ENCODE measurements at regions not wholly inside any gene's neighbourhood (a gene's known extent, or its start where the extent isn't known, plus 50 kb on each side); places are given as distances from the start of the nearest gene placed in this dataset.
"Not testable (repeated sequence)": the region's sequence is repeated elsewhere in the genome, so short reads cannot be mapped to it uniquely, and the experiment has no call there.

GRCh38 chr16:26911436-26911835 lies 155.3 kb upstream of the C16orf82 start:
- no peak for DNase-seq

- no peak for DNase-seq
Measured at GRCh38 chr16:26913851-26914250, 152.9 kb upstream of the C16orf82 start.

GRCh38 chr16:26930786-26931581 lies 135.7 kb upstream of the C16orf82 start:
- DNase-seq: no peak

DNA sequence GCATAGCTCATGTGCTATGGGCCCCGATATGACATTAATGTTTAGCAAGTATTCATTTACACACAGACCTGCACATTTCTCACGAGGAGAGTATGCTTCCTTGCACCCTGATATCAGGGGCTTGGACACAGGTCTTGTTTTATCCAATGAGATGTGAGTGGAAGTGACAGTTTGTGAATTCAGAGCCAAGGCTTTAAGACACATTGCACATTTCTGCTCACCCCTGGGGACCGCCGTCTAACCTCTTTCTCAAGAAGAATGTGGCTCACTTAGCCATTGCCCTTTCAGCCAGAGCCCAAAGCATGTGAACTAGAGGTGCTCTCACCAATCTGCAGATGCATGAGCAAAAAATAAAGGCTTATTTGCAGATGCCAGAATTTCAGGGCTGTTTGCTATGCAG lies 116.1 kb upstream of the C16orf82 start:
- no peak for DNase-seq

DNA sequence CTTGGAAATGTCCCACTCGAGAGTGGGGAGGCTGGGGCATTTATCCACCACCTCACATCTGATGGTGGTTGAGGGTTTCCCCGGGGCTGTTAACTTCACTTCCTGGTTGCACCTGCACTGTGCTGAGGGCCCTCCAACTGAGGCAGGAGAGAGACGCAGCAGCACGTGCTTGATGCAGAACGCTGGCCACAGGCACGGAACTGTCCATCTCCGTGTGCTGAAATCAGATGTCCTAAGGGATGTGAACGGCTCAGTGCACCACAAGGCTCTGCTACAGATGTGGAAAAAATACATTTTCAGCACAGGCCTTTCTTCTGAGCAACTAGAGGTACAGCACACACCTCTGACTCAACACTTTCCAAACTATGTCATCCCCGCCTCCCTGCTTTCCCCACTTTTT lies 114.8 kb upstream of the C16orf82 start:
- DNase-seq: no peak

DNA sequence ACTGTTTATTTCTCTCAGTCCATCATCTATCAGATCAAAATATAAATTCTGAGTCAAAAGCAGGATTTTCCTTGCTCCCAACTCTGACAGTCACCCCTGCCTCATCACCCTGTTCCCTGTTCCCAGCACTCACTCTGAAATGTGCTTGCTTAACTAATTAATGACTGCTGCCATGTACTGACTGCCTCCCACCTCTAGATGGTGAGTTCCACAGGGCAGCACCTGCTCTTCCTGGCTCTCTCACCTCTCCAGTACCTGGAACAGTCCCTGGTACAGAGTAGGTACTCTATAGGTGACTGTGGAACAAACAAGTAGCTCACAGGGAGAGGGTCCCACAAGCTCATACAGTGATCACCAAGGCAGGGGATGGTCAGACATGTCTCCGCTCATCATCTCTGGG lies 114.3 kb upstream of the C16orf82 start:
- DNase-seq: no peak

DNA sequence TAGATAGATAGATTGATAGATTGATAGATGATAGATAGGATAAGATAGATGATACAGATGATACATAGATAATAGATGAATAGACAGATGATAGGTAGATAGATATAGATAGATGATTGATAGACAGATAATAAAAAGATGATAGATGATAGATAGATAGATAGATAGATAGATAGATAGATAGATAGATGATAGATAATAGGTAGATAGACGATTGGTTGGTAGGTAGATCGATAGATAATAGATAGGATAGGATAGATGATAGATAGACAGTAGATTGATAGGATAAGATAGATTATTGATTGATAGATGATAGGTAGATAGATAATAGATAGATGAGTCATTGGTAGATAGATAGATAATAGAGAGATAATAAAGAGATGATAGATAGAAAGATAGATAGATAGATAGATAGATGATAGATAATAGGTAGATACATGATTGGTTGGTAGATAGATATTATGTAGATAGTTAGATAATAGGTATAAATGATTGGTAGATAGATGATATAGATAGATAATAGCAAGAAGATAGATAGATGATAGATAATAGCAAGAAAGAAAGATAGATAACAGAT lies 109.4 kb upstream of the C16orf82 start:
- DNase-seq: no peak

DNA sequence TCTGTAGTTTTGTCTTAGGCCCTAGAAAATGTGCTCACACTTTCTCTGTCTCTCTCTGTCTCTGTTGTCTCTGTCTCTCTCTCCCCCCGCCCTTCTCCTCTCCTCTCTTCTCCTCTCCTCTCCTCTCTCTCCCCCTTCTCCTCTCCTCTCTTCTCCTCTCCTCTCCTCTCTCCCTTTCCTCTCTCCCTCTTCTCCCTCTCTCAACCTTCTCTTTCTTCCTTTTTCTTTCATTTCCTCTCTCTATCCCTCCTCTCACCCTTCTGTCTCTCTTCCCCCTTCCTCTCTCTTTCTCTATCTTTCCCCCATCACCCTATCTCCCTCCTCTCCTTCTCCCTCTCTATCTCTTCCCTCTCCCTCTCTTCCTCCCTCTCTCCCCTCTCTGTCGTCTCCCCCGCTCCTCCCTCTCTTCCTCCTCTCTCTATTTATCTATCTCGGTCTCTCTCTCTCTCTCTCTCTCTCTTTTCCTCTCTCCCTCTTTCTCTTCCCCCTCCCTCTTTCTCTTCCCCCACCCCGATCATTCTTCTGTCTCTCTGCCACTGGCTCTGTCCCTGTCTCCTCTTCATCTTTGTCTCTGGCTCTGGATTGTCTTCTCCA lies 107.2 kb upstream of the C16orf82 start:
- no peak for DNase-seq

DNA sequence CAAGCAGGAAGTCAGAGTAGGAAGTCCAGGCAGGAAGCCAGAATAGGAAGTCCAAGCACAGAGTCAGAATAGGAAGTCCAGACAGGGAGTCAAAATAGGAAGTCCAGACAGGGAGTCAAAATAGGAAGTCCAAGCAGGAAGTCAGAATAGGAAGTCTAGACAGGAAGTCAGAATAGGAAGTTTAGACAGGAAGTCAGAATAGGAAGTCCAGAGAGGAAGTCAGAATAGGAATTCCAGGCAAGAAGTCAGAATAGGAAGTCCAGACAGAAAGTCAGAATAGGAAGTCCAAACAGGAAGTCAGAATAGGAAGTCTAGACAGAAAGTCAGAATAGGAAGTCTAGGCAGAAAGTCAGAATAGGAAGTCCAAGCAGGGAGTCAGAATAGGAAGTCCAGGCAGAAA lies 105.3 kb upstream of the C16orf82 start:
- no peak for DNase-seq

DNA sequence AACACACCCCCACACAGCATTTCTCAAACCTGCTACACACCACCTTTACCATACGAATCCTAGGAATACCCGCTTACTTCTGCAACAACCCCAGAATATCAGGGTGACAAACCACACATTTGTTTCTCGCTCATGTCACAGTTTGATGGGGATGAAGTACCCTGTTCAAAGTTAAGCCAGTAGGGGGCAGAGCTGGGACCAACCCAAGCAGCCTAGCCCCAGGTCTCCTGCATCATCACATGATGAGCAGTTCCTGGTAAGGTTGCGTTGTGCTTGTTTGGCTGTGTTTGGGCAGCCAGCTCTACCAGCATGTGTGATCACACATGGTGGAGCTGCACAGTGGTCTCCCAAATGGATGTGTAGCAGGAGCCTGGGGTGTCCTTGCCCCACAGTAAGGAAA lies 103.6 kb upstream of the C16orf82 start:
- DNase-seq: peak; percentile 19

GRCh38 chr16:26969589-26970231 lies 97.0 kb upstream of the C16orf82 start:
- DNase-seq: no peak

GRCh38 chr16:26970292-26970691 lies 96.4 kb upstream of the C16orf82 start:
- no peak for DNase-seq

DNA sequence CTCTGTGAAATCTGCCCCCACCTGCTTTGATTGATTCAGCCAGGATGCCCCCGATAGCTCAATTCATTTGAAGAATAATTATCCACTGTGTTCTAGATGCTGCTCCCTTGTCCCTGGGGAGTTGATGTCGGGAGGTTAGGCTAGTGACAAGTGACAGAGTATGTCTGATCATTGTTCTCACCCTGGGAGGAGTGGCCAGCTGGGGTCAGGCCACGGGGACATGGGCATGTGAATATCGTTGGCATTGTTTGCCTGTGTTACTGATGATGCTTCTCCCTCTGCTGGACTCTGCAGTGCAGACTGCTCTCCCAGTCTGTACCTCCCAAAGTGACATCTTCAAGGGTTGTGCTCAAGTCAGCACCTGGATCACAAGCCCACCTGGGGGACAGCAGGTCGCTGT lies 89.9 kb upstream of the C16orf82 start:
- no peak for DNase-seq

GRCh38 chr16:26981266-26981938 lies 85.3 kb upstream of the C16orf82 start:
- no peak for DNase-seq

- no peak for DNase-seq
Measured at GRCh38 chr16:26982422-26982821, 84.3 kb upstream of the C16orf82 start.

DNA sequence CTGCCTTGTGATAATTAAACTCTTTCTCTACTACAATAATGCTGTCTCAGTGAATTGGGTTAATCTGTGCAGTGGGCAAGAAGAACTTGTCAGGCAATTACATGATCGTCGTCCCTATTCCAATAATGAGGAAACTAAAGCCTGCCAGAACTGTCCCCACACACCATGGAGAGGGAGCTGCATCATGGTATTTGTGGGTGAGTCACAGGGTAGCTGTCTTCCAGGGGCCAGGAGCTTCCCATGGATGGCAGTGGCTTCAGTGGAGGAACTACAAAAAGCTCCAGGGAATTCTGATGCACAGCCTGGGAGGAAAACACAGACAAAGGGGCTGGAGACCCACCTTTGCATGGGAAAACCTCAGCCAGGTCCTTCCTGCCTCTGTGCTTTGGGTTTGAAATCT lies 83.3 kb upstream of the C16orf82 start:
- DNase-seq: no peak

DNA sequence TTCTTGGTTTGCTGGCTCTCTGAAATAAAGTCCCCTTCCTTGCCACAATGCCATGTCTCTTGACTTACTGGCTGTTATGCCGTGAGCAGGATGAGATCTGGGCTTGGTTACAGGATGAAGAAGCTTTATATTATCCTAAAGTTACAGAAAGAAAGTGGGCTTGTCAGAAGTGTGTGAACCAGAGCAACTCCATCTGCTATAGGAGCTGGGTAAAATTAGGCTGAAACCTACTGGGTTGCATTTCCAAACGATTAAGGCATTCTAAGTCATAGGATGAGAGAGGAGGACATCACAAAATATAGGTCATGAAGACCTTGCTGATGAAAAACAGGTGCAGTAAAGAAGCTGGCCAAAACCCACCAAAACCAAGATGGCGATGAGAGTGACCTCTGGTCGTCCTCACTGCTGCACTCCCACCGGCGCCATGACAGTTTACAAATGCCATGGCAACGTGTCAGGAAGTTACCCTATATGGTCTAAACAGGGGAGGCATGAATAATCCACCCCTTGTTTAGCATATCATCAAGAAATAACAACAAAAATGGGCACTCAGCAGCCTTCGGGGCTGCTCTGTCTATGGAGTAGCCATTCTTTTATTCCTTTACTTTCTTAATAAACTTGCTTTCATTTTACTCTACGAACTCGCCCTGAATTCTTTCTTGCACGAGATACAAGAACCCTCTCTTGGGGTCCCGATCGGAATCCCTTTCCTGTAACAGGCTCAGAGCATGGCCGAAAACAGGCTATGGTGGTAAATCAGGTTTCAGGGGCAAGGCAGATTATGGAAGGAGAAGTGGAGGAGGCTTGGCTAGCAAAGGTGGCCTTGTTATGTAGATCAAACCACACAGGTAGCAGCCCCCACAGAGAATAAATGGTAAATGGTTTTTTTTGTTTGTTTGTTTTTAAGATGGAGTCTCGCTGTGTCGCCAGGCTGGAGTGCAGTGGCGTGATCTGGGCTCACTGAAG lies 81.3 kb upstream of the C16orf82 start:
- no peak for DNase-seq

DNA sequence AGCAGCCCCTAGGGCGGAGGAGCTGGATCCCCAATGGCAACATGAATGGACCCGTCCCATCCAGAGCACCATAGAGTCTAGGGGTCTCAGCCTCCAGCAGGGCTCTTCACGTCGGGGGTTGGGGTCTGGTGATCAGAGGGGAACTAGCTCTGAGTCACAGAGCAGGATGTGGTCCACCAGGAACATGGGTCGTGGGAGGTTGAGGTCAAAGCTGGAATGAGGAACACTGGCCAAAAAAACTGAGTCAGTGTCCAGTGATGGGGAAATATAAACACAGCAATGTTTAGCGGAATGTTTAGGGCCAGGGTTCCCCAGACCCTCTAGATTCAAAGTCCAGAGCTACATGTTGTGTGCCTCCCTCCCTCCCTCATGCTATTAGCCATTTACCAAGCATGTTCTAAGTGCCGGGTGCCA lies 79.1 kb upstream of the C16orf82 start:
- DNase-seq: no peak

DNA sequence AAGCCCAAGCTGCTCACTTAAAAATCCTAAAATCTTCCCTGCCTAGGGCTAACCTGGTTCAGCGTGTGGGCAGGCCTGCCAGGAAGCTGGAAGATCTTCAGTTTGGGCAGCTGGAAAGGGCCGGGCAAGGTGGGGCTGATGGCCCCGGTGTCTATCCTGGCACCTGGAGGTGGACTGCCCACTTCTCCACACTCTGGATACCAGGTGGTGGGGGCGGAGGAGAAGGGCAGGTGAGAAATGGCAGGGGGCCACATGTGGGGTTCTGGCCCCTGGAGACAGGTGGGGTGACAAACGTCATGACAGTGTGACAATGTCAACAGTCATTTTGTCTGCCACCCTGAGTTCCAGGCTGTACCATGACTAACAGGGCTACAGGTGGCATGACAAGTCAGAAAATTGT lies 78.5 kb upstream of the C16orf82 start:
- DNase-seq: no peak

DNA sequence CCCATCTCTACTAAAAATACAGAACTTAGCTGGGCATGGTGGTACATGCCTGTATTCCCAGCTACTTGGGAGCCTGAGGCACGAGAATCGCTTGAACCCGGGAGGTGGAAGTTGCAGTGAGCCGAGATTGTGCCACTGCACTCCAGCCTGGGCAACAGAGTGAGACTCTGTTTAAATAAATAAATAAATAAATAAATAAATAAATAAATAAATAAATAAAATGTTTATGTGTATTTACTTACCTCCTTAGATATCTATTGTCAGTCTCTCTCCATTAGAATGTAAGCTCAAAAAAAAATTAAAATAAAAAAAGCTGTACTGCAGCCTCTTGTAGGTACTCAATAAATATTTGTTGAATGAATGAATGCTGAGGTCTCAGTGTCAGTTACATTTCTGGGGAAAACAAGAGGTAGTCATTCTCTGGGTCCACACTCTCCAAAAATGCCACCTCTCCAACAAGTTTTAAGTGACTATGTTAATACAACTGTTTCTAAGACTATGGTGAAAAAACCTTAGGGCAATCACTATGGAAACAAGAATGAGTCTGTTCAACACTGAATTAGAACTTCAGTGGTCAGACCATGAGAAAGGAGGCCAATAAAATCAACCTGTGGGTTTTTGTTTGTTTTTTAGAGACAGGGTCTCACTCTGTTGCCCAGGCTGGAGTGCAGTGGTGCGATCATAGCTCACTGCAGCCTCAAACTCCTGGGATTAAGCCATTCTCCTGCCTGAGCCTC lies 76.2 kb upstream of the C16orf82 start:
- DNase-seq: not testable (repeated sequence)

DNA sequence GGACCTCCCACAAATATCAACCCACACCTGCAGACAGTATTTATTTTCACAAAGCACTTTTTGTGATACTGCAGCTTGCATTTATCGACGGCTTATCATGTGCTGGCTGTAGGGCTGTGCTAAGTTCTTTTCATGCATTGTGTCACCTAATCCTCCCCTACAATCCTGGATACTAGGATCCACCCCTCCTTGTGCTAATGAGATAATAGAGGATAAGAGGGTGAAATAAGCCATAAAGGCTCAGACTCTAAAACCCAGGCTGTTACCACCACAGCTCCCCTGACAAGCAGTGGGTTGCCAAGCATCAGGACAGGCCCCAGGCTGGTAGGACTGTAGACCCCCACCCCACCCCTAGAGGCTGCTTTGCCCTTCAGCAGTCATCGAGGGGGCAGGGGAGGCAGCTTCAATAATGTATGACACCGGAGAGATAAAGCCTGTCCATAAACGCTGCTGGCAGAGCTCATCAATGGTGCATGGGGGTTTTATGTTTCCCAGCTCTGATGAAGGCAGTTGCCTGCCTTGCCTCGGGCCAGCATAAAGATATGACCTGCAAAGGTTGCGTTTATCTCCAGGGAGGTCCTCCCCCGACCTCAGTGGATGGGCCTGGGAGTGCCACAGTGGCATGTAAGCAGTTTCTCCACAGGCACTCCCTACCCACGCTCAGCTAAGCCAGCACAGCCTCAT lies 73.9 kb upstream of the C16orf82 start:
- DNase-seq: no peak

Measured in CD4-positive, alpha-beta T cell treated with Interleukin-17A for 4 hours (primary cell).